ENCODE measurements at regions not wholly inside any gene's neighbourhood (a gene's known extent, or its start where the extent isn't known, plus 50 kb on each side); places are given as distances from the start of the nearest gene placed in this dataset.
A peak's percentile ranks its signal among the peaks of the same experiment; 100 is the strongest.

DNA sequence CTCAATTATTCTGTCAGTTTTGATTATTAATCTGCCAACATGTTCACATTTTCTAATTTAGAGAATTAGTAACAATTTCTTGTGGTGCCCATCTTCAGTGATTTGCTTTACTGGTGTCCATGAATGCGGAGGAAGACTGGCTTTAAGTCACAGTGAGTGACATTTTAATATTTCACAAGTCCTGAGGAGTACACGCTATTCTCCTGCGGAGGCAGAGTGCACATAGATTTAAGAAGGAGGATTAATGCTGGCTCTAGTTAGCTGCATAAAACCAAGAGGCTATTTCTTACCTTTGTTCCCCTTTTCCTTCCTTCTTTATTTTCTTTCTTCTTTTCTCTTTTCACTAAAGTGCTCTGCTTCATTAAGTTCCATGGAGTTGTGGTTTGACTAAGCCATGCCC is 495.2 kb upstream of the IGFBP7 start:
- Histone ChIP-seq H3K27me3 (no peaks in the 10 kb centered on the region), H3K36me3 (no peaks in the 10 kb centered on the region), H3K4me3 (no peak overlapping the region), H3K27ac (no peak overlapping the region), H3K4me1 (no peaks in the 10 kb centered on the region), H3K9me3 (replicated peaks) (no peaks in the 10 kb centered on the region)
- no peak for DNase-seq

- no peak overlapping the region for H3K27ac ChIP-seq
- no peaks in the 10 kb centered on the region for H3K9me3 ChIP-seq (replicated peaks)
- no peak overlapping the region for H3K4me3 ChIP-seq
- H3K36me3 ChIP-seq, result no peaks in the 10 kb centered on the region
- H3K4me1 ChIP-seq, result no peaks in the 10 kb centered on the region
- no peak for DNase-seq
- no peaks in the 10 kb centered on the region for H3K27me3 ChIP-seq
Measured at GRCh38 chr4:57602141-57602540, 492.0 kb upstream of the IGFBP7 start.

- Histone ChIP-seq H3K27me3 (no peaks in the 10 kb centered on the region), H3K9me3 (replicated peaks) (no peaks in the 10 kb centered on the region; the same call in 1 of the 2 replicates), H3K27ac (no peak overlapping the region), H3K4me1 (no peaks in the 10 kb centered on the region), H3K4me3 (no peak overlapping the region), H3K36me3 (no peaks in the 10 kb centered on the region)
- no peak for DNase-seq
Measured at GRCh38 chr4:57591073-57591472, 480.9 kb upstream of the IGFBP7 start.

- no peak overlapping the region for H3K4me3 ChIP-seq
Measured at GRCh38 chr4:57588557-57588956, 478.4 kb upstream of the IGFBP7 start.

DNA sequence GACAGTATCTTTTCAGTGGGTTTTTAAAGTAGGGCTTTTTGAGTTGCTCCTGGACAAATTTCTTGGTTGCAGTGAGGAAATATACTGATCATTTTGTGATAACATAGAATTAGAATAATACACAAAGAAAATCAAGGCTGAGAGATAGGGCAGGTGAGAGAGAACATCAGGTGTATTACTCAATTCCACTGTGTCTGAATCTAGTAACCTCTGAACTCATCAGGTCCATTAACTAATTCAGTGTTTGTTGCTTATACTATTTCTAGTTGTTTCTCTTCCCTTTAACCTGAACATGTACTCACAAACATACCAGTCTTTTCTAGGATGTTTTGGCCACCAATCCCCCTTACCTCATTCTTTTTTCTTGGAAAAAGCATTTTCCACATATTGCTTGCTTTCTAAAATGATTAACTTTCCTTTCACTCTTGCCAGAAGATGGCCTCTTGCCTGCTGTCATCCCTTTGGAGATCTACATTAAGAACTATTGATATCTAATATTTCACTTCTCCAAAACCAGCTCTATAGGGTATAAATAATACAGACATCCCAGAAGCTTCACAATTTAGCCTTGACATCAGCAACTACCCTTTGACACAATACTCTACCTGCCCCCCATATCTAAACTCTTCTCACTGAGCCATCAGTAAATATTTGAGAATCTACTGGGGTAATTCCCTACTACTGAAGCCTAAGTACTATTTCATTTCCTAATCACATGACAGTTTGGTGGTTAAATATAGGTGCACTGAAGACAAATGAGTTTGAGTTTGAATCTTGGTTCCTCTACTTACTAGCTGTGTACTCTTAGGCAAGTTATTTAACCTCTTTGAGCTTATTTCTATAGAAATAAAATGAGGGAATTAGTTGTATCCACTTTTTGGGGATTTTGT is 470.8 kb upstream of the IGFBP7 start:
- no peaks in the 10 kb centered on the region for H3K36me3 ChIP-seq
- DNase-seq, result no peak
- H3K4me3 ChIP-seq, result no peak overlapping the region
- no peaks in the 10 kb centered on the region for H3K9me3 ChIP-seq (replicated peaks)
- no peaks in the 10 kb centered on the region for H3K4me1 ChIP-seq
- H3K27ac ChIP-seq, result no peak overlapping the region
- no peaks in the 10 kb centered on the region for H3K27me3 ChIP-seq

More at GRCh38 chr4:57588557-57588956, 478.4 kb upstream of the IGFBP7 start:
- Histone ChIP-seq H3K36me3 (no peaks in the 10 kb centered on the region), H3K9me3 (replicated peaks) (no peaks in the 10 kb centered on the region; the same call in 1 of the 2 replicates), H3K27ac (no peak overlapping the region), H3K4me1 (no peaks in the 10 kb centered on the region), H3K27me3 (no peaks in the 10 kb centered on the region)
- no peak for DNase-seq

GRCh38 chr4:57575426-57575825 is 465.2 kb upstream of the IGFBP7 start:
- H3K9me3 ChIP-seq (replicated peaks), result no peaks in the 10 kb centered on the region
- no peaks in the 10 kb centered on the region for H3K4me1 ChIP-seq
- no peaks in the 10 kb centered on the region for H3K27me3 ChIP-seq
- no peaks in the 10 kb centered on the region for H3K36me3 ChIP-seq
- no peak overlapping the region for H3K4me3 ChIP-seq
- no peak overlapping the region for H3K27ac ChIP-seq
- peak in 1 of 2 experiments; percentile 6 for DNase-seq

- Histone ChIP-seq H3K27me3 (no peaks in the 10 kb centered on the region; the same call in 1 of the 2 replicates), H3K36me3 (no peaks in the 10 kb centered on the region), H3K4me1 (no peaks in the 10 kb centered on the region), H3K9me3 (replicated peaks) (no peaks in the 10 kb centered on the region), H3K27ac (no peak overlapping the region), H3K4me3 (no peak overlapping the region)
- no peak for DNase-seq
Measured at GRCh38 chr4:57554556-57555092, 444.4 kb upstream of the IGFBP7 start.

GRCh38 chr4:57553728-57554127 is 443.5 kb upstream of the IGFBP7 start:
- Histone ChIP-seq H3K4me3 (no peak overlapping the region), H3K27ac (no peak overlapping the region), H3K36me3 (no peaks in the 10 kb centered on the region), H3K27me3 (no peaks in the 10 kb centered on the region; the same call in 1 of the 2 replicates), H3K9me3 (replicated peaks) (no peaks in the 10 kb centered on the region), H3K4me1 (no peaks in the 10 kb centered on the region)
- no peak for DNase-seq

- no peaks in the 10 kb centered on the region for H3K4me1 ChIP-seq
- DNase-seq, result no peak
Measured at GRCh38 chr4:57550198-57550597, 440.0 kb upstream of the IGFBP7 start.

GRCh38 chr4:57548856-57549255 is 438.7 kb upstream of the IGFBP7 start:
- Histone ChIP-seq H3K27ac (no peak overlapping the region), H3K27me3 (no peaks in the 10 kb centered on the region; the same call in 1 of the 2 replicates), H3K36me3 (no peaks in the 10 kb centered on the region), H3K9me3 (replicated peaks) (no peaks in the 10 kb centered on the region), H3K4me3 (no peak overlapping the region), H3K4me1 (no peaks in the 10 kb centered on the region)
- no peak for DNase-seq

More at GRCh38 chr4:57550198-57550597, 440.0 kb upstream of the IGFBP7 start:
- H3K9me3 ChIP-seq (replicated peaks), result no peaks in the 10 kb centered on the region
- no peak overlapping the region for H3K27ac ChIP-seq
- H3K4me3 ChIP-seq, result no peak overlapping the region
- H3K27me3 ChIP-seq, result no peaks in the 10 kb centered on the region; the same call in 1 of the 2 replicates
- H3K36me3 ChIP-seq, result no peaks in the 10 kb centered on the region

- H3K36me3 ChIP-seq, result no peaks in the 10 kb centered on the region
- H3K4me1 ChIP-seq, result no peaks in the 10 kb centered on the region
- H3K27me3 ChIP-seq, result no peaks in the 10 kb centered on the region; the same call in 1 of the 2 replicates
- H3K9me3 ChIP-seq (replicated peaks), result no peaks in the 10 kb centered on the region
- no peak overlapping the region for H3K4me3 ChIP-seq
- no peak for DNase-seq
- no peak overlapping the region for H3K27ac ChIP-seq
Measured at GRCh38 chr4:57544811-57545654, 434.8 kb upstream of the IGFBP7 start.

- no peak overlapping the region for H3K27ac ChIP-seq
- no peak for DNase-seq
- H3K36me3 ChIP-seq, result no peaks in the 10 kb centered on the region
- no peak overlapping the region for H3K4me3 ChIP-seq
- no peaks in the 10 kb centered on the region for H3K27me3 ChIP-seq
- H3K9me3 ChIP-seq (replicated peaks), result no peaks in the 10 kb centered on the region
- no peaks in the 10 kb centered on the region for H3K4me1 ChIP-seq
Measured at GRCh38 chr4:57504797-57505530, 394.8 kb upstream of the IGFBP7 start.

DNA sequence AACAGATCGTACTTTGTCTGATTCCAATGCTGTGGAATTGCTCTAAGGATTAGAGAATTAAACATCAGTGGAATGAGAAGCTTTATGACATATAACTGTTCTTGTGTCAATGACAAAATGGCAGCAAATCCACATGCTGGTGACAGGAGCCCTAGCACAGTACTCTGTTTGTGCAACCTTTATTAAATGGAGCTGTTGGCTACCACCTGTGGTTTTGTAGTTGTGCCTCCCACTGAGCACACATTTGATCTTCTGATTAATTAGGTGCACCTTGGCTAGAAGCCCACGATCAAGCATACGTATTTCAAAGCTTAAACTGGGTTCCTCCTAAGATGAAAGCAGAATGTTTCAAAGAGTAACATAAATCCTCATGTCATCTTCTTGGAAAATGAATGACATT is 394.0 kb upstream of the IGFBP7 start:
- no peak overlapping the region for H3K27ac ChIP-seq
- no peak for DNase-seq
- no peaks in the 10 kb centered on the region for H3K27me3 ChIP-seq
- H3K36me3 ChIP-seq, result no peaks in the 10 kb centered on the region
- H3K4me1 ChIP-seq, result no peaks in the 10 kb centered on the region
- H3K9me3 ChIP-seq (replicated peaks), result no peaks in the 10 kb centered on the region
- H3K4me3 ChIP-seq, result no peak overlapping the region

GRCh38 chr4:57501720-57502119 is 391.5 kb upstream of the IGFBP7 start:
- DNase-seq, result no peak
- Histone ChIP-seq H3K27ac (no peak overlapping the region), H3K9me3 (replicated peaks) (no peaks in the 10 kb centered on the region), H3K27me3 (no peaks in the 10 kb centered on the region), H3K4me3 (no peak overlapping the region), H3K36me3 (no peaks in the 10 kb centered on the region), H3K4me1 (no peaks in the 10 kb centered on the region)
